ENCODE measurements at regions not wholly inside any gene's neighbourhood (a gene's known extent, or its start where the extent isn't known, plus 50 kb on each side); places are given as distances from the start of the nearest gene placed in this dataset.
"Not testable (repeated sequence)": the region's sequence is repeated elsewhere in the genome, so short reads cannot be mapped to it uniquely, and the experiment has no call there.

DNA sequence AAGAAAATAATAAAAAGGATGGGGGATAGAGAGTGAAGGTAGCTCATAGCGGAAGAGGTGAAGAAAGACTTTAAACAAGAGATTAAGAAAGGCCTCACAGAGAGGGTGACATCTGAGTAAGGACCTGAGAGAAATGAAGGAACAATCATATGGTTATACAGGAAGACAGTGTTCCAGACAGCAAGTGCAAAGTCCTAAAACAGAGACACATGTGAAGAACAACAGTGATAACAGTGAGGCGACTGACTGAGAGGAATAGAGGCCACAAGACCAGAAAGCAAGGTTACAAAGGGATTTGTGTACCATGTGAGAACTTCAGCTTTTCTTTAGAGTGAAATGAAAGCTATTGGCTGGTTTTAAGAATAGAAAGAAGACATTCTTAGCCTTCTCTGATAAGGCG, 141.6 kb upstream of the PALMD start:
- no peak for DNase-seq

GRCh38 chr1:99506631-99507030, 139.3 kb upstream of the PALMD start:
- no peak for DNase-seq

- not testable (repeated sequence) for DNase-seq
These were observed 138.5 kb upstream of the PALMD start for GRCh38 chr1:99507446-99507845.

DNA sequence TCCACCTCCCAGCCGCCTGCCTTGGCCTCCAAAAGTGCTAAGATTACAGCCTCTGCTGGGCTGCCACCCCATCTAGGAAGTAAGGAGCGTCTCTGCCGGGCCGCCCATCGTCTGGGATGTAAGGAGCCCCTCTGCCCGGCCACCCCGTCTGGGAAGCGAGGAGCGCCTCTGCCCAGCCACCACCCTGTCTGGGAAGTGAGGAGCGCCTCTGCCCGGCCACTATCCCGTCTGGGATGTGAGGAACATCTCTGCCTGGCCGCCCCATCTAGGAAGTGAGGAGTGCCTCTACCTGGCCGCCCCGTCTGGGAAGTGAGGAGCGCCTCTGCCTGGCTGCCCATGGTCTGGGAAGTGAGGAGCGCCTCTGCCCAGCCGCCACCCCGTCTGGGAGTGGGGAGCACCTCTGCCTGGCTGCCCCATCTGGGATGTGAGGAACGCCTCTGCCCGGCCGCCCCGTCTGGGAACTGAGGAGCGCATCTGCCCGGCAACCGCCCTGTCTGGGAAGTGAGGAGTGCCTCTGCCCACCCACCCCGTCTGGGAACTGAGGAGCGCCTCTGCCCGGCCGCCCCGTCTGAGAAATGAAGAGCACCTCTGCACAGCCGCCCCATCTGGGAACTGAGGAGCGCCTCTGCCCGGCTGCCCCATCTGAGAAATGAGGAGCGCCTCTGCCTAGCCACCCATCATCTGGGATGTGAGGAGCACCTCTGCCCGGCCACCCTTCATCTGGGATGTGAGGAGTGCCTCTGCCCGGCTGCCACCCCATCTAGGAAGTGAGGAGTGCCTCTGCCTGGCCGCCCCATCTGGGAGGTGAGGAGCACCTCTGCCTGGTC, 137.8 kb upstream of the PALMD start:
- DNase-seq = no peak

GRCh38 chr1:99508733-99509445, 137.0 kb upstream of the PALMD start:
- DNase-seq = not testable (repeated sequence)

- DNase-seq = not testable (repeated sequence)
These were observed 130.9 kb upstream of the PALMD start for GRCh38 chr1:99514823-99515552.

- DNase-seq = no peak
These were observed 129.8 kb upstream of the PALMD start for GRCh38 chr1:99516141-99516540.

- DNase-seq = no peak
These were observed 125.8 kb upstream of the PALMD start for GRCh38 chr1:99520121-99520520.

DNA sequence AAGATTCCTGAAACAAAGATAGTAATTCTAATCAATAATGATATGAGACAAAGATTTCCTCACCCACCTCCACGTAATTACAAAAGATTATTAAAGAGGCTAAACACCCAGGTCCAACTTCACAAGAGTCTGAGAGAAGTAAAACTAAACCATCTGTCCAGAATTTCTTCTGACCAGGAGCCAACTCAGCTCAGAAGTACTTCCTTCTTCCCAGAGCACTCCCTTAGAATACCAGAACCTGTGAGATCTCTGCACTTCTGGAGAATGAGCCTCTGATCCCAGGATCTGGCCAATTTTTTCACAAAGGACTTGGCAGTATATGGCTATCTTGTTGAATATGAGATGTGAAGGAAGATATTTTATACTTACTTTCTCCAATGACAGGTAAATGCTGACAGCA, 120.6 kb upstream of the PALMD start:
- DNase-seq = no peak

DNA sequence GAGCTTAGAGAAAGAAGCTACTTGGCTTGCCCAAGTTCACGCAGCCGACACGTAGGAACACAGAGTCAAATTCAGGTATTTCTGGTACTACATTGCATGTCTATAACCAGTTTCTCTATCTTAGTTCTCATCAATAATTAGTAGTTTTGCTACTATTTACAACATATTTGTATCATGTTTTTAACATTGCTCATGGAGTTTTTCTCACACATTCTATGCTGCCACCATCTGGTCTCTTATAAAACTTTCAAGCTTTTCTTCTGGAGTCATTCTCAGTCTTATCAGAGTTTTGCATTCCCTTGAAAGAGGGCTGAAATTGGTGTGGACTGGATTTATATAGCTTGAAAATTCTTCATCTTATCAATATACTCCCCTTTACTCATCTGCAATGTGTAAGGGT, 118.8 kb upstream of the PALMD start:
- DNase-seq = no peak

GRCh38 chr1:99527545-99527944, 118.4 kb upstream of the PALMD start:
- DNase-seq = no peak

- no peak for DNase-seq
These were observed 116.9 kb upstream of the PALMD start for GRCh38 chr1:99529002-99529401.

GRCh38 chr1:99531578-99532275, 114.2 kb upstream of the PALMD start:
- no peak for DNase-seq

GRCh38 chr1:99532276-99532580, 113.7 kb upstream of the PALMD start:
- DNase-seq = no peak

- no peak for DNase-seq
These were observed 111.8 kb upstream of the PALMD start for GRCh38 chr1:99533909-99534637.

- DNase-seq = no peak
These were observed 111.3 kb upstream of the PALMD start for GRCh38 chr1:99534638-99534930.

- DNase-seq = no peak
These were observed 110.3 kb upstream of the PALMD start for GRCh38 chr1:99535470-99536164.

- DNase-seq = no peak
These were observed 107.9 kb upstream of the PALMD start for GRCh38 chr1:99537886-99538617.

- DNase-seq = no peak
These were observed 107.3 kb upstream of the PALMD start for GRCh38 chr1:99538618-99538956.

DNA sequence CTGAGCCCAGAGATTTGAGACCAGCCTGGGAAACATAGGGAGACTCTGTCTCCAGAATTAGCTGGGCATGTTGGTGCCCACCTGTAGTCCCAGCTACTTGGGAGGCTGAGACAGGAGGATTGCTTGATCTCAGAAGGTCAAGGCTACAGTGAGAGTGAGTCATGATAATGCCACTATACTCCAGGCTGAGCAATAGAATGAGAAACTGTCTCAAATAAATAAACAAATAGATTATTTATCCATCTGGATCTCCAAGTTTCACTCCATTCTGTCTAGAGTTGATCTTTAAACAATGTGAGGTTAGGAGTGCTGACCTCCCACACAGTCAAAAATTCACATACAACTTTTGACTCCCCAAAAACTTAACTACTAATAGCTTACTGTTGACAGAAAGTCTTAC, 106.8 kb upstream of the PALMD start:
- no peak for DNase-seq

DNA sequence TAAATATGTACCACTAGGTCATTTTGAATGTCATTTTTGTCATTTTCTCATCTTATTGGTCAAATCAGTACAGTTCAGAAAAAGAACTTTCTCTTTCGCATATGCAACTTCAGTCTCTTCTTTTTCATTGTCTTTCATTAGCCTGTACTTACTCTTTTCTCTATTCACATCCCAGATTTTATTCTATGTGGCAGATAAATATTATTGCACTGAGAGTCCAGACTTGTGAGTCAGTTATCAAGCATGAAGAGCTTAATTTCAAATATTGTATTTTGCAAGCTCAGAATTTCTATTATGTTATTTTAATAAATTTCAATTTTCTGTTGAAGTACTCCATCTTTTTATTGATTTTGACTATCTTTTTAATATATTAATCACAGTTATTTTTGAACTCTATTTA, 105.2 kb upstream of the PALMD start:
- DNase-seq = no peak

DNA sequence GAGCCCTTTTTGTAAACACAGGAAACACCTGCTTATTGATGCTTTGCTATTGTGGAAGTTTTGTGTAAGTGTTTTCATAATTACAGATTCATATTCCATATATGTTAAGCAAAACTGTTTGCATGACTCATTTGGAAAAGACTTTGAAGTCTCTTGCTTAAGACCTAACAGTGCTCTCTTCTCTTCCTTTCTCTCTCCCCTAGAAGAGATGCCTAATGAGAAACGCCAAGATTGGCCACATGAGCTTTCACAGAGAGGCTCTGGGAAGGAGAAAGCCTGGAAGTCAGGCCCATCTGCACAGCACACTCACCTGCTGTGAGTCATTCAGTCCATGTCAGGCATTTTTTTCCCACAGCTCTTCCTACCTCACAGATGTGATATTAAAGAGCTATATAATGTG, 101.6 kb upstream of the PALMD start:
- no peak for DNase-seq

All from CD4-positive, alpha-beta T cell treated with Interleukin-4 for 1 hour (primary cell).